ENCODE measurements at regions not wholly inside any gene's neighbourhood (a gene's known extent, or its start where the extent isn't known, plus 50 kb on each side); places are given as distances from the start of the nearest gene placed in this dataset.

- no peak overlapping the region for H3K4me2 ChIP-seq
- POLR2A ChIA-PET (ENCODE audit: unreplicated experiment) = no interaction called here
- H3F3A ChIP-seq (ENCODE audit: insufficient read depth, low read depth) = no peaks in the 10 kb centered on the region
- no peaks in the 10 kb centered on the region for H3K36me3 ChIP-seq (ENCODE audit: low read depth)
- H3K4me3 ChIP-seq = no peak overlapping the region
- H3K27me3 ChIP-seq (ENCODE audit: insufficient read depth, low read depth) = no peaks in the 10 kb centered on the region
- H2AFZ ChIP-seq = no peak overlapping the region; the same call in 1 of the 2 replicates
- H3K9me2 ChIP-seq (ENCODE audit: insufficient read depth) = no peaks in the 10 kb centered on the region
- H3K4me1 ChIP-seq (replicated peaks; ENCODE audit: insufficient read depth) = no peaks in the 10 kb centered on the region
- intact Hi-C loops (cut with micrococcal nuclease; ENCODE audit: unreplicated experiment) = no loop called here
- no peak for DNase-seq
- no peak overlapping the region for H3K27ac ChIP-seq
- H4K20me1 ChIP-seq (ENCODE audit: insufficient read depth) = no peaks in the 10 kb centered on the region
- H3K9me3 ChIP-seq (ENCODE audit: insufficient read depth, low read depth) = no peaks in the 10 kb centered on the region
- no peaks in the 10 kb centered on the region for H3K79me2 ChIP-seq (ENCODE audit: low read depth)
- no TSS peak for BruUV-seq (replicated peaks)
- CTCF ChIA-PET = no interaction called here
- TF ChIP-seq CTCF (conservative IDR thresholded peaks at IDR 0.05) (no peak), EZH2 (IDR thresholded peaks at IDR 0.05; ENCODE audit: low read depth) (no peak)
Observed at GRCh38 chr13:109307027-109307426, 479.4 kb downstream of the IRS2 start.

GRCh38 chr13:109301726-109302125 is 484.7 kb downstream of the IRS2 start:
- Histone ChIP-seq H3F3A (ENCODE audit: insufficient read depth, low read depth) (no peaks in the 10 kb centered on the region), H2AFZ (no peak overlapping the region), H3K36me3 (ENCODE audit: low read depth) (no peaks in the 10 kb centered on the region), H3K4me2 (no peak overlapping the region), H4K20me1 (ENCODE audit: insufficient read depth) (no peaks in the 10 kb centered on the region), H3K27ac (no peak overlapping the region), H3K9me3 (ENCODE audit: insufficient read depth, low read depth) (peaks cover 10% of the 10 kb centered on the region; the same call in 1 of the 2 replicates), H3K79me2 (ENCODE audit: low read depth) (no peaks in the 10 kb centered on the region), H3K4me1 (replicated peaks; ENCODE audit: insufficient read depth) (no peaks in the 10 kb centered on the region), H3K4me3 (no peak overlapping the region), H3K27me3 (ENCODE audit: insufficient read depth, low read depth) (no peaks in the 10 kb centered on the region), H3K9me2 (ENCODE audit: insufficient read depth) (no peaks in the 10 kb centered on the region)
- DNase-seq = no peak
- ChIA-PET POLR2A (ENCODE audit: unreplicated experiment) (no interaction called here), CTCF (no interaction called here)
- no TSS peak for BruUV-seq (replicated peaks)
- no peak for TF ChIP-seq EZH2 (IDR thresholded peaks at IDR 0.05; ENCODE audit: low read depth)
- TF ChIP-seq CTCF (conservative IDR thresholded peaks at IDR 0.05) = no peak
- intact Hi-C loops (cut with micrococcal nuclease; ENCODE audit: unreplicated experiment) = no loop called here

- CTCF ChIA-PET = no interaction called here
- POLR2A ChIA-PET (ENCODE audit: unreplicated experiment) = no interaction called here
- Histone ChIP-seq H3K4me1 (replicated peaks; ENCODE audit: insufficient read depth) (no peaks in the 10 kb centered on the region), H4K20me1 (ENCODE audit: insufficient read depth) (no peaks in the 10 kb centered on the region), H3F3A (ENCODE audit: insufficient read depth, low read depth) (no peaks in the 10 kb centered on the region), H3K9me3 (ENCODE audit: insufficient read depth, low read depth) (peaks cover 10% of the 10 kb centered on the region; the same call in 1 of the 2 replicates), H3K9me2 (ENCODE audit: insufficient read depth) (no peaks in the 10 kb centered on the region), H3K4me2 (no peak overlapping the region), H3K4me3 (no peak overlapping the region), H3K27ac (no peak overlapping the region), H3K79me2 (ENCODE audit: low read depth) (no peaks in the 10 kb centered on the region), H3K27me3 (ENCODE audit: insufficient read depth, low read depth) (no peaks in the 10 kb centered on the region), H2AFZ (no peak overlapping the region), H3K36me3 (ENCODE audit: low read depth) (no peaks in the 10 kb centered on the region)
- intact Hi-C loops (cut with micrococcal nuclease; ENCODE audit: unreplicated experiment) = no loop called here
- DNase-seq = no peak
- TF ChIP-seq CTCF (conservative IDR thresholded peaks at IDR 0.05) (no peak), EZH2 (IDR thresholded peaks at IDR 0.05; ENCODE audit: low read depth) (no peak)
- no TSS peak for BruUV-seq (replicated peaks)
Observed at GRCh38 chr13:109301276-109301675, 485.1 kb downstream of the IRS2 start.
